Thyroid gland (tissue), 4 donors: ENCODE measurements at regions not wholly inside any gene's neighbourhood (a gene's known extent, or its start where the extent isn't known, plus 50 kb on each side); places are given as distances from the start of the nearest gene placed in this dataset.

Experiments
- DNase-seq, 2 donors: peaks; one replicate each; pipeline ENCODE4 v3.0.0-alpha.2; 2019
- H3K27ac ChIP-seq, 3 donors: fragments of 200-600 bp; sonication (generic); 1 replicate in 2 of 3; 2 replicates in 1 of 3; pipeline ENCODE4 v1.5.1; 2016 to 2019; ENCODE audit warnings: mild to moderate bottlenecking in 1 of 3, moderate library complexity in 1 of 3
- H3K27me3 ChIP-seq: fragments of 200-600 bp; sonication (generic); one replicate; pipeline ENCODE4 v1.5.1; 2019
- H3K36me3 ChIP-seq, 2 donors: fragments of 200-600 bp; sonication (generic); one replicate each; pipeline ENCODE4 v1.5.1; 2016 to 2019
- H3K4me1 ChIP-seq, 2 donors: fragments of 200-600 bp; sonication (generic); one replicate each; pipeline ENCODE4 v1.5.1; 2017 to 2019
- H3K4me3 ChIP-seq, 3 donors: fragments of 200-600 bp; sonication (generic); replicated peaks in 1 of 3; 1 replicate in 2 of 3; 2 replicates in 1 of 3; pipeline ENCODE4 v1.5.1; 2016; ENCODE audit warnings: mild to moderate bottlenecking in 1 of 3
- H3K9me3 ChIP-seq: fragments of 200-600 bp; sonication (generic); one replicate; pipeline ENCODE4 v1.5.1; 2017
- POLR2A ChIP-seq, 2 donors: fragments of 450-650 bp; IDR thresholded peaks; one replicate each; pipeline ENCODE4 v1.6.1; 2017; ENCODE audit warnings: antibody characterized with exemption in 2 of 2, mild to moderate bottlenecking in 2 of 2, moderate library complexity in 1 of 2
- WGBS, 2 donors: methylation state at CpG; one replicate each; pipeline ENCODE4 v1.1.5; 2017; 5-methylcytosine and 5-hydroxymethylcytosine counted together
- intact Hi-C: fragments of 100-400 bp; cut with DNase I; formaldehyde crosslinking; loops from one replicate; pipeline ENCODE4 v1.15.1; 2023
- TF ChIP-seq, protein P1 (sequence below), 6 experiments: fragments of 200-600 bp in 3 of 6; fragments of 450-650 bp in 3 of 6; sonication (generic) in 3 of 6; IDR thresholded peaks; one replicate each; pipeline ENCODE4 v1.5.1; 2016 to 2019; ENCODE audit warnings: antibody characterized with exemption in 6 of 6, mild to moderate bottlenecking in 2 of 6, inconsistent platforms in 1 of 6, moderate library complexity in 1 of 6

- no peak for DNase-seq
- WGBS, 2 donors: 56 to 68% methylated on average over 1 of the region's 1 CpG
- no peak for TF ChIP-seq POLR2A (IDR thresholded peaks at IDR 0.05)
- TF ChIP-seq, protein P1, sequence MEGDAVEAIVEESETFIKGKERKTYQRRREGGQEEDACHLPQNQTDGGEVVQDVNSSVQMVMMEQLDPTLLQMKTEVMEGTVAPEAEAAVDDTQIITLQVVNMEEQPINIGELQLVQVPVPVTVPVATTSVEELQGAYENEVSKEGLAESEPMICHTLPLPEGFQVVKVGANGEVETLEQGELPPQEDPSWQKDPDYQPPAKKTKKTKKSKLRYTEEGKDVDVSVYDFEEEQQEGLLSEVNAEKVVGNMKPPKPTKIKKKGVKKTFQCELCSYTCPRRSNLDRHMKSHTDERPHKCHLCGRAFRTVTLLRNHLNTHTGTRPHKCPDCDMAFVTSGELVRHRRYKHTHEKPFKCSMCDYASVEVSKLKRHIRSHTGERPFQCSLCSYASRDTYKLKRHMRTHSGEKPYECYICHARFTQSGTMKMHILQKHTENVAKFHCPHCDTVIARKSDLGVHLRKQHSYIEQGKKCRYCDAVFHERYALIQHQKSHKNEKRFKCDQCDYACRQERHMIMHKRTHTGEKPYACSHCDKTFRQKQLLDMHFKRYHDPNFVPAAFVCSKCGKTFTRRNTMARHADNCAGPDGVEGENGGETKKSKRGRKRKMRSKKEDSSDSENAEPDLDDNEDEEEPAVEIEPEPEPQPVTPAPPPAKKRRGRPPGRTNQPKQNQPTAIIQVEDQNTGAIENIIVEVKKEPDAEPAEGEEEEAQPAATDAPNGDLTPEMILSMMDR (IDR thresholded peaks at IDR 0.05): no peak
- intact Hi-C loops: no loop called here
- no peaks in the 10 kb centered on the region for H3K9me3 ChIP-seq
- H3K4me3 ChIP-seq: no peak overlapping the region
- H3K27me3 ChIP-seq: no peaks in the 10 kb centered on the region
- H3K36me3 ChIP-seq: no peaks in the 10 kb centered on the region
- no peak overlapping the region for H3K27ac ChIP-seq
- H3K4me1 ChIP-seq: no peaks in the 10 kb centered on the region
Measured at GRCh38 chr11:90836031-90836430, 613.2 kb upstream of the CHORDC1 start.

DNA sequence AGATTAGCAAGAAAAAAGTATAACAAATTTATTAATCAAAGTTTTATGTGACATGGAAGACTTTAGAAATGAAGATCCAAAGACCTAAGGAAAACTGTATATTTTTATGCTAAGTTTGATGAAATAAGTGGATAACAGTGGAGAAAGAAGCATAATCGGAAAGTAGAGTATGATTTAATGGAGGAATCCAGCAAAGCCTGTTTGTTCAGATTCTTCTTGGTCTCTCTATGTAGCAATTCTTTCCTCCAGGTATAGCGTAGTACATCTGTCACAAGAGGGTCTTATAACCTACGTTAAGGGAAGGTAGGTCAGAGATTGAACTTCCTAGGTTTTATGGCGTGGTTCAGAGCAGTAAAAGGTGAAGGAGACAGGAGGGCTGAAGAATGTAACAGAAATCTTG is 600.6 kb upstream of the CHORDC1 start:
- 69 to 75% methylated on average over 4 of the region's 4 CpGs for WGBS, 2 donors
- no peaks in the 10 kb centered on the region for H3K4me1 ChIP-seq
- no peaks in the 10 kb centered on the region for H3K27me3 ChIP-seq
- no peaks in the 10 kb centered on the region for H3K36me3 ChIP-seq
- TF ChIP-seq POLR2A (IDR thresholded peaks at IDR 0.05): no peak
- TF ChIP-seq, protein P1 (IDR thresholded peaks at IDR 0.05): no peak
- no peak overlapping the region for H3K27ac ChIP-seq
- no peak for DNase-seq
- intact Hi-C loops: no loop called here
- H3K9me3 ChIP-seq: no peaks in the 10 kb centered on the region
- H3K4me3 ChIP-seq: no peak overlapping the region

DNA sequence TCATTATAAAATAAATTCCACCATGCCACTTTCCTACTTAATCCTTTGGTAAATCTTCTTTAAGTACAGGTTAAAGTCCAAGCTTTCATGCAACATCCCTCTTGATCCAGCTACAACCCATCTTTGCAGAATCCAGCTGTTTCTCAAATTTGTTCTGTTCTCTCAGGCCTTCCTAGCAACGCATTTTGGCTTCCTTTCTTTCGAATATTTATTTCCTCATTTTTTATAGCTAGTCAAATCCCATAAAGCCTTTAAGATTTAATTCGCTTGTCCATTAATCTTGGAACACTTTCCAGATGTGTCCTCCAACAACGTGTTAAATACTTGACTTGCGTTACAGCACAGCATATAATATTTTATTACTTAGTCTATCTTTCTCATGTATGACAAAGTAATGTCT is 600.1 kb upstream of the CHORDC1 start:
- TF ChIP-seq, protein P1 (IDR thresholded peaks at IDR 0.05): no peak
- TF ChIP-seq POLR2A (IDR thresholded peaks at IDR 0.05): no peak
- intact Hi-C loops: no loop called here
- WGBS, 2 donors: 77 to 81% methylated on average over 5 of the region's 5 CpGs

DNA sequence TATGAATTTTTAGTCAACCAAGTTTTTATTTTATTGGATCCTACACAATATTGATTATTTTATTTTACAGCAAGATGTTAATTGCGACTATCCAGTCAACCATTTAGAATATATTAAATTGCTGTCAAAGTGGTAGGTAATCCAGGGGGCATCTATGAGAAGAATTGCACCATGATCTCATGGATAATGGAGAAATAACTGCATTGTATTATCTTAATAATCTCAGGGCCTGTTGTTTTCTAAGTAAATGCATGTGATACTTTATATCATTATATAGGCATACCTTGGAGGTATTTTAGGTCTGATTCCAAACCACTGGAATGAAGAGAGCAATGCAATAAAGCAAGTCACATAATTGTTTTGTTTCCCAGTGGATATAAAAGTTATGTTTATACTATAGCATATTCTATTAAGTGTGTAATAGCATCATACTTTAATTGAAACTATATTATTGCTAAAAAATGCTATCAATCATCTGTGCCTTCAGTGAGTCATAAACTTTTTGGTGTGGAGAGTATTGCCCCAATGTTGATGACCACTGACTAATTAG is 595.4 kb upstream of the CHORDC1 start:
- Histone ChIP-seq H3K4me3 (no peak overlapping the region), H3K4me1 (no peaks in the 10 kb centered on the region), H3K36me3 (no peaks in the 10 kb centered on the region), H3K9me3 (no peaks in the 10 kb centered on the region), H3K27ac (no peak overlapping the region), H3K27me3 (no peaks in the 10 kb centered on the region)
- no peak for DNase-seq
- 89% methylated on average over 1 of the region's 1 CpG for WGBS, 2 donors
- TF ChIP-seq, protein P1 (IDR thresholded peaks at IDR 0.05): no peak
- no peak for TF ChIP-seq POLR2A (IDR thresholded peaks at IDR 0.05)
- intact Hi-C loops: no loop called here

More for the DNA sequence above, 600.1 kb upstream of the CHORDC1 start:
- Histone ChIP-seq H3K36me3 (no peaks in the 10 kb centered on the region), H3K27ac (no peak overlapping the region), H3K9me3 (no peaks in the 10 kb centered on the region), H3K27me3 (no peaks in the 10 kb centered on the region), H3K4me1 (no peaks in the 10 kb centered on the region), H3K4me3 (no peak overlapping the region)
- no peak for DNase-seq

DNA sequence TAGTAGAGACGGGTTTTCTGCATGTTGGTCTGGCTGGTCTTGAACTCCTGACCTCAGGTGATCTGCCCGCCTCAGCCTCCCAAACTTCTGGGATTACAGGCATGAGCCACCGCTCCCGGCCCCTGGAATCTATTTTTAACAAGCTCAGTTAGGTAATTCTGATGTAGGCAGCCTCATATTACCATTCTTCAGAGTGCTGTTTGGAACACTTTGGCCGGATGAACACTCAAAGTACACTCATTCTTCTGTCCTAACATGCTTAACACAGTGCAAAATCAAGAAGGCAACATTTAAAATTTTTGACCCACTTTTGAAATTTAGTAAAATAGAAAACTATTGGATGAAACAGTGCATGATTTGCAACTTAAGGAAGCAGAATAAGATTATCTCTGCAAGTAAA is 586.7 kb upstream of the CHORDC1 start:
- Histone ChIP-seq H3K4me3 (no peak overlapping the region), H3K36me3 (no peaks in the 10 kb centered on the region), H3K27ac (no peak overlapping the region), H3K4me1 (no peaks in the 10 kb centered on the region), H3K9me3 (no peaks in the 10 kb centered on the region), H3K27me3 (no peaks in the 10 kb centered on the region)
- no peak for DNase-seq
- WGBS, 2 donors: 70% methylated on average over 5 of the region's 5 CpGs
- TF ChIP-seq POLR2A (IDR thresholded peaks at IDR 0.05): no peak
- TF ChIP-seq, protein P1 (IDR thresholded peaks at IDR 0.05): no peak
- intact Hi-C loops: no loop called here
